WTC11 (cell line): ENCODE measurements at regions not wholly inside any gene's neighbourhood (a gene's known extent, or its start where the extent isn't known, plus 50 kb on each side); places are given as distances from the start of the nearest gene placed in this dataset.

Experiments
- ATAC-seq: fragments of 200-7000 bp; cut with Tn5 transposase; 2 replicates; pipeline ENCODE4 v1.10.0; 2021; ENCODE audit warnings: mild to moderate bottlenecking, moderate library complexity
- CTCF ChIA-PET: fragments of 300-600 bp; sonication (Branson Sonifier 250); formaldehyde crosslinking; loops from one replicate; lab custom pipeline; 2021; ENCODE audit warnings: antibody characterized with exemption; lab: Charles Lee
- POLR2A ChIA-PET: fragments of 350-600 bp; sonication (Branson Sonifier 250); formaldehyde crosslinking; loops from one replicate; lab custom pipeline; 2021; ENCODE audit warnings: antibody characterized with exemption; lab: Charles Lee
- DNase-seq: peaks from one replicate; pipeline ENCODE4 v3.0.0; 2021; ENCODE audit warnings: low spot score
- H3K27ac Mint-ChIP-seq: 2 replicates; pipeline ENCODE4 v1.8.0; 2021; ENCODE audit warnings: mixed read lengths
- H3K27me3 Mint-ChIP-seq: 2 replicates; pipeline ENCODE4 v1.8.0; 2021; ENCODE audit warnings: low read depth, mild to moderate bottlenecking, moderate library complexity, mixed read lengths
- H3K36me3 Mint-ChIP-seq: 2 replicates; pipeline ENCODE4 v1.8.0; 2021; ENCODE audit warnings: mixed read lengths
- H3K4me1 Mint-ChIP-seq: 2 replicates; pipeline ENCODE4 v1.8.0; 2022; ENCODE audit warnings: mixed read lengths
- H3K4me3 Mint-ChIP-seq: 2 replicates; pipeline ENCODE4 v1.8.0; 2021; ENCODE audit warnings: mild to moderate bottlenecking, moderate library complexity, mixed read lengths
- H3K9me3 Mint-ChIP-seq: 2 replicates; pipeline ENCODE4 v1.8.0; 2021; ENCODE audit warnings: mixed read lengths
- EMX1 ChIP-seq: fragments of 250-450 bp; sonication (Bioruptor Pico); IDR thresholded peaks from 2 replicates; pipeline ENCODE4 v1.8.0; 2021; ENCODE audit warnings: mild to moderate bottlenecking
- ETV6 ChIP-seq: sonication (generic); formaldehyde crosslinking; IDR thresholded peaks from 2 replicates; pipeline ENCODE4 v1.8.1; 2022; ENCODE audit warnings: mild to moderate bottlenecking, missing genetic modification reagents
- KAT7 ChIP-seq: sonication (generic); formaldehyde crosslinking; IDR thresholded peaks from 2 replicates; pipeline ENCODE4 v1.8.1; 2023; ENCODE audit warnings: missing genetic modification reagents, mild to moderate bottlenecking, borderline replicate concordance
- NFATC4 ChIP-seq: fragments of 250-450 bp; sonication (Bioruptor Pico); IDR thresholded peaks from 2 replicates; pipeline ENCODE4 v1.9.0; 2021; ENCODE audit warnings: mild to moderate bottlenecking
- NFYB ChIP-seq: sonication (generic); formaldehyde crosslinking; conservative IDR thresholded peaks from 2 replicates; pipeline ENCODE4 v1.8.0; 2022; ENCODE audit warnings: low read depth, missing genetic modification reagents
- NR1H2 ChIP-seq: sonication (generic); formaldehyde crosslinking; IDR thresholded peaks from 2 replicates; pipeline ENCODE4 v1.9.0; 2021; ENCODE audit warnings: mild to moderate bottlenecking, moderate library complexity, missing genetic modification reagents
- PRRX2 ChIP-seq: fragments of 250-450 bp; sonication (Bioruptor Pico); IDR thresholded peaks from 2 replicates; pipeline ENCODE4 v1.8.0; 2021; ENCODE audit warnings: mild to moderate bottlenecking
- TEAD4 ChIP-seq: sonication (generic); formaldehyde crosslinking; IDR thresholded peaks from 2 replicates; pipeline ENCODE4 v1.8.0; 2022; ENCODE audit warnings: mild to moderate bottlenecking, missing genetic modification reagents
- TP53 ChIP-seq: sonication (generic); formaldehyde crosslinking; IDR thresholded peaks from 2 replicates; pipeline ENCODE4 v1.8.1; 2023; ENCODE audit warnings: mild to moderate bottlenecking, missing genetic modification reagents
- TF ChIP-seq, protein P1 (sequence below): fragments of 250-450 bp; sonication (Bioruptor Pico); IDR thresholded peaks from 2 replicates; pipeline ENCODE4 v1.9.0; 2021; ENCODE audit warnings: mild to moderate bottlenecking
- TF ChIP-seq, protein P2 (sequence below): sonication (generic); formaldehyde crosslinking; IDR thresholded peaks from 2 replicates; pipeline ENCODE4 v1.8.0; 2023; ENCODE audit warnings: mild to moderate bottlenecking, missing genetic modification reagents
- TF ChIP-seq, protein P3 (sequence below): sonication (generic); formaldehyde crosslinking; IDR thresholded peaks from 2 replicates; pipeline ENCODE4 v1.8.0; 2022; ENCODE audit warnings: mild to moderate bottlenecking, missing genetic modification reagents
- TF ChIP-seq, protein P4 (sequence below): fragments of 250-450 bp; sonication (Bioruptor Pico); IDR thresholded peaks from 2 replicates; pipeline ENCODE4 v1.9.0; 2021; ENCODE audit warnings: mild to moderate bottlenecking
- TF ChIP-seq, protein P5 (sequence below): sonication (generic); formaldehyde crosslinking; IDR thresholded peaks from 2 replicates; pipeline ENCODE4 v1.8.1; 2022; ENCODE audit warnings: mild to moderate bottlenecking, moderate library complexity, missing genetic modification reagents
- TF ChIP-seq, protein P6 (sequence below): fragments of 250-450 bp; sonication (Bioruptor Pico); IDR thresholded peaks from 2 replicates; pipeline ENCODE4 v1.9.0; 2021; ENCODE audit warnings: mild to moderate bottlenecking, borderline replicate concordance
- TF ChIP-seq, protein P7 (sequence below): sonication (generic); formaldehyde crosslinking; IDR thresholded peaks from 2 replicates; pipeline ENCODE4 v1.8.1; 2022; ENCODE audit warnings: missing genetic modification reagents, borderline replicate concordance
- TF ChIP-seq, protein P8 (sequence below): sonication (generic); formaldehyde crosslinking; IDR thresholded peaks from 2 replicates; pipeline ENCODE4 v1.8.0; 2022; ENCODE audit warnings: mild to moderate bottlenecking, missing genetic modification reagents
- TF ChIP-seq, protein P9 (sequence below): sonication (generic); formaldehyde crosslinking; IDR thresholded peaks from 2 replicates; pipeline ENCODE4 v1.8.1; 2023; ENCODE audit warnings: mild to moderate bottlenecking, missing genetic modification reagents, borderline replicate concordance

DNA sequence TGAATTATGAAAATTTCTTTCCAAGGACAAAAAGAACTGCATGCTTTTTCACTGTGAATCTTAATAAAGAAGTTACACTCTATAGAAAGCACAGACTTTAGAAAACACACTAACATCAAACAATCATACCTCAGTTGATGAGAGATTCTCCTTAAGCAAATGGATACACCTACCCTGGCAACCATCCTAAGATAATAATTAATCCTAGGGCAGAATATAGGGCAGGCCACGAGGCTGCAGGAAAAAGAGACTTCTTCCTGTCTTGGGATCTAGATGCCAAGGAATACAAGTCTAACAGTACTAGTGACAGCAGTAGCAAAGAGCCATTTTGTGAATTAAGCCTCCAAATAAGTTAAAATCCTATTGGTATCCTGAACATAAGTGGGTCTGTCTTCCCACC lies 395.4 kb downstream of the EFNA5 start:
- peaks cover 22% of the 10 kb centered on the region for H3K4me1 Mint-ChIP-seq
- no peaks in the 10 kb centered on the region for H3K27me3 Mint-ChIP-seq
- POLR2A ChIA-PET, result no interaction called here
- TF ChIP-seq, protein P1, sequence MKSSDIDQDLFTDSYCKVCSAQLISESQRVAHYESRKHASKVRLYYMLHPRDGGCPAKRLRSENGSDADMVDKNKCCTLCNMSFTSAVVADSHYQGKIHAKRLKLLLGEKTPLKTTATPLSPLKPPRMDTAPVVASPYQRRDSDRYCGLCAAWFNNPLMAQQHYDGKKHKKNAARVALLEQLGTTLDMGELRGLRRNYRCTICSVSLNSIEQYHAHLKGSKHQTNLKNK, result no peak
- TF ChIP-seq, protein P2, sequence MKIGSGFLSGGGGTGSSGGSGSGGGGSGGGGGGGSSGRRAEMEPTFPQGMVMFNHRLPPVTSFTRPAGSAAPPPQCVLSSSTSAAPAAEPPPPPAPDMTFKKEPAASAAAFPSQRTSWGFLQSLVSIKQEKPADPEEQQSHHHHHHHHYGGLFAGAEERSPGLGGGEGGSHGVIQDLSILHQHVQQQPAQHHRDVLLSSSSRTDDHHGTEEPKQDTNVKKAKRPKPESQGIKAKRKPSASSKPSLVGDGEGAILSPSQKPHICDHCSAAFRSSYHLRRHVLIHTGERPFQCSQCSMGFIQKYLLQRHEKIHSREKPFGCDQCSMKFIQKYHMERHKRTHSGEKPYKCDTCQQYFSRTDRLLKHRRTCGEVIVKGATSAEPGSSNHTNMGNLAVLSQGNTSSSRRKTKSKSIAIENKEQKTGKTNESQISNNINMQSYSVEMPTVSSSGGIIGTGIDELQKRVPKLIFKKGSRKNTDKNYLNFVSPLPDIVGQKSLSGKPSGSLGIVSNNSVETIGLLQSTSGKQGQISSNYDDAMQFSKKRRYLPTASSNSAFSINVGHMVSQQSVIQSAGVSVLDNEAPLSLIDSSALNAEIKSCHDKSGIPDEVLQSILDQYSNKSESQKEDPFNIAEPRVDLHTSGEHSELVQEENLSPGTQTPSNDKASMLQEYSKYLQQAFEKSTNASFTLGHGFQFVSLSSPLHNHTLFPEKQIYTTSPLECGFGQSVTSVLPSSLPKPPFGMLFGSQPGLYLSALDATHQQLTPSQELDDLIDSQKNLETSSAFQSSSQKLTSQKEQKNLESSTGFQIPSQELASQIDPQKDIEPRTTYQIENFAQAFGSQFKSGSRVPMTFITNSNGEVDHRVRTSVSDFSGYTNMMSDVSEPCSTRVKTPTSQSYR, result no peak
- TF ChIP-seq NFYB (CRISPR knock-in tag), result no peak
- TF ChIP-seq TP53 (CRISPR knock-in tag), result no peak
- no peak for TF ChIP-seq NR1H2 (CRISPR knock-in tag)
- TF ChIP-seq, protein P3, sequence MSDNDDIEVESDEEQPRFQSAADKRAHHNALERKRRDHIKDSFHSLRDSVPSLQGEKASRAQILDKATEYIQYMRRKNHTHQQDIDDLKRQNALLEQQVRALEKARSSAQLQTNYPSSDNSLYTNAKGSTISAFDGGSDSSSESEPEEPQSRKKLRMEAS, result no peak
- TF ChIP-seq, protein P4, sequence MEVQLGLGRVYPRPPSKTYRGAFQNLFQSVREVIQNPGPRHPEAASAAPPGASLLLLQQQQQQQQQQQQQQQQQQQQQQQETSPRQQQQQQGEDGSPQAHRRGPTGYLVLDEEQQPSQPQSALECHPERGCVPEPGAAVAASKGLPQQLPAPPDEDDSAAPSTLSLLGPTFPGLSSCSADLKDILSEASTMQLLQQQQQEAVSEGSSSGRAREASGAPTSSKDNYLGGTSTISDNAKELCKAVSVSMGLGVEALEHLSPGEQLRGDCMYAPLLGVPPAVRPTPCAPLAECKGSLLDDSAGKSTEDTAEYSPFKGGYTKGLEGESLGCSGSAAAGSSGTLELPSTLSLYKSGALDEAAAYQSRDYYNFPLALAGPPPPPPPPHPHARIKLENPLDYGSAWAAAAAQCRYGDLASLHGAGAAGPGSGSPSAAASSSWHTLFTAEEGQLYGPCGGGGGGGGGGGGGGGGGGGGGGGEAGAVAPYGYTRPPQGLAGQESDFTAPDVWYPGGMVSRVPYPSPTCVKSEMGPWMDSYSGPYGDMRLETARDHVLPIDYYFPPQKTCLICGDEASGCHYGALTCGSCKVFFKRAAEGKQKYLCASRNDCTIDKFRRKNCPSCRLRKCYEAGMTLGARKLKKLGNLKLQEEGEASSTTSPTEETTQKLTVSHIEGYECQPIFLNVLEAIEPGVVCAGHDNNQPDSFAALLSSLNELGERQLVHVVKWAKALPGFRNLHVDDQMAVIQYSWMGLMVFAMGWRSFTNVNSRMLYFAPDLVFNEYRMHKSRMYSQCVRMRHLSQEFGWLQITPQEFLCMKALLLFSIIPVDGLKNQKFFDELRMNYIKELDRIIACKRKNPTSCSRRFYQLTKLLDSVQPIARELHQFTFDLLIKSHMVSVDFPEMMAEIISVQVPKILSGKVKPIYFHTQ (CRISPR knock-in tag), result no peak
- TF ChIP-seq, protein P5, sequence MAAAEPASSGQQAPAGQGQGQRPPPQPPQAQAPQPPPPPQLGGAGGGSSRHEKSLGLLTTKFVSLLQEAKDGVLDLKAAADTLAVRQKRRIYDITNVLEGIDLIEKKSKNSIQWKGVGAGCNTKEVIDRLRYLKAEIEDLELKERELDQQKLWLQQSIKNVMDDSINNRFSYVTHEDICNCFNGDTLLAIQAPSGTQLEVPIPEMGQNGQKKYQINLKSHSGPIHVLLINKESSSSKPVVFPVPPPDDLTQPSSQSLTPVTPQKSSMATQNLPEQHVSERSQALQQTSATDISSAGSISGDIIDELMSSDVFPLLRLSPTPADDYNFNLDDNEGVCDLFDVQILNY (CRISPR knock-in tag), result no peak
- no peak for TF ChIP-seq NFATC4 (CRISPR knock-in tag)
- TF ChIP-seq, protein P6, sequence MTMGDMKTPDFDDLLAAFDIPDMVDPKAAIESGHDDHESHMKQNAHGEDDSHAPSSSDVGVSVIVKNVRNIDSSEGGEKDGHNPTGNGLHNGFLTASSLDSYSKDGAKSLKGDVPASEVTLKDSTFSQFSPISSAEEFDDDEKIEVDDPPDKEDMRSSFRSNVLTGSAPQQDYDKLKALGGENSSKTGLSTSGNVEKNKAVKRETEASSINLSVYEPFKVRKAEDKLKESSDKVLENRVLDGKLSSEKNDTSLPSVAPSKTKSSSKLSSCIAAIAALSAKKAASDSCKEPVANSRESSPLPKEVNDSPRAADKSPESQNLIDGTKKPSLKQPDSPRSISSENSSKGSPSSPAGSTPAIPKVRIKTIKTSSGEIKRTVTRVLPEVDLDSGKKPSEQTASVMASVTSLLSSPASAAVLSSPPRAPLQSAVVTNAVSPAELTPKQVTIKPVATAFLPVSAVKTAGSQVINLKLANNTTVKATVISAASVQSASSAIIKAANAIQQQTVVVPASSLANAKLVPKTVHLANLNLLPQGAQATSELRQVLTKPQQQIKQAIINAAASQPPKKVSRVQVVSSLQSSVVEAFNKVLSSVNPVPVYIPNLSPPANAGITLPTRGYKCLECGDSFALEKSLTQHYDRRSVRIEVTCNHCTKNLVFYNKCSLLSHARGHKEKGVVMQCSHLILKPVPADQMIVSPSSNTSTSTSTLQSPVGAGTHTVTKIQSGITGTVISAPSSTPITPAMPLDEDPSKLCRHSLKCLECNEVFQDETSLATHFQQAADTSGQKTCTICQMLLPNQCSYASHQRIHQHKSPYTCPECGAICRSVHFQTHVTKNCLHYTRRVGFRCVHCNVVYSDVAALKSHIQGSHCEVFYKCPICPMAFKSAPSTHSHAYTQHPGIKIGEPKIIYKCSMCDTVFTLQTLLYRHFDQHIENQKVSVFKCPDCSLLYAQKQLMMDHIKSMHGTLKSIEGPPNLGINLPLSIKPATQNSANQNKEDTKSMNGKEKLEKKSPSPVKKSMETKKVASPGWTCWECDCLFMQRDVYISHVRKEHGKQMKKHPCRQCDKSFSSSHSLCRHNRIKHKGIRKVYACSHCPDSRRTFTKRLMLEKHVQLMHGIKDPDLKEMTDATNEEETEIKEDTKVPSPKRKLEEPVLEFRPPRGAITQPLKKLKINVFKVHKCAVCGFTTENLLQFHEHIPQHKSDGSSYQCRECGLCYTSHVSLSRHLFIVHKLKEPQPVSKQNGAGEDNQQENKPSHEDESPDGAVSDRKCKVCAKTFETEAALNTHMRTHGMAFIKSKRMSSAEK (CRISPR knock-in tag), result no peak
- ATAC-seq, result no peak
- no peaks in the 10 kb centered on the region for H3K36me3 Mint-ChIP-seq
- H3K4me3 Mint-ChIP-seq, result no peak overlapping the region
- H3K27ac Mint-ChIP-seq, result no peak overlapping the region
- H3K9me3 Mint-ChIP-seq, result no peaks in the 10 kb centered on the region
- CTCF ChIA-PET, result no interaction called here
- DNase-seq, result no peak

DNA sequence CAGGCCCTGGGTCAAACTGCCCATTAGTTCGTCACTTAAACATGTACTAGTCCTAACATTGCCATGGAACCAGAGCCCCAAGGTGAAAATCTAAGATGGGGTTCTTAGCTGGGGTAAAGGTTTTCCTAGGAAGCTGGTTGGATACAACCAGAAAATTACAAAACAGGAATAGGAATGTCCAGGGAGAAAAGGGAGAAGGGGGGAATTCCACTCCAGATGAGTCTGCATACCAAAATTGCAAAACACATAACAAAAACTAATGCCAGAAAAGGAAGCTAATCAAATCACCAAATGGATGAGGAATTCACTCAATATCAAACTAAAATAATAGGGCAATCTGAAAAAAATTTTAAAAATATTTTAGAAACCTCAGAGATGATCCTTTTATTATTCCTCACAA lies 396.2 kb downstream of the EFNA5 start:
- H3K9me3 Mint-ChIP-seq, result no peaks in the 10 kb centered on the region
- no peak overlapping the region for H3K4me3 Mint-ChIP-seq
- ATAC-seq (no peak), DNase-seq (no peak)
- no peak overlapping the region for H3K27ac Mint-ChIP-seq
- H3K4me1 Mint-ChIP-seq, result peaks cover 22% of the 10 kb centered on the region
- POLR2A ChIA-PET, result no interaction called here
- no peaks in the 10 kb centered on the region for H3K27me3 Mint-ChIP-seq
- H3K36me3 Mint-ChIP-seq, result no peaks in the 10 kb centered on the region
- CTCF ChIA-PET, result no interaction called here
- TF ChIP-seq, protein P7, sequence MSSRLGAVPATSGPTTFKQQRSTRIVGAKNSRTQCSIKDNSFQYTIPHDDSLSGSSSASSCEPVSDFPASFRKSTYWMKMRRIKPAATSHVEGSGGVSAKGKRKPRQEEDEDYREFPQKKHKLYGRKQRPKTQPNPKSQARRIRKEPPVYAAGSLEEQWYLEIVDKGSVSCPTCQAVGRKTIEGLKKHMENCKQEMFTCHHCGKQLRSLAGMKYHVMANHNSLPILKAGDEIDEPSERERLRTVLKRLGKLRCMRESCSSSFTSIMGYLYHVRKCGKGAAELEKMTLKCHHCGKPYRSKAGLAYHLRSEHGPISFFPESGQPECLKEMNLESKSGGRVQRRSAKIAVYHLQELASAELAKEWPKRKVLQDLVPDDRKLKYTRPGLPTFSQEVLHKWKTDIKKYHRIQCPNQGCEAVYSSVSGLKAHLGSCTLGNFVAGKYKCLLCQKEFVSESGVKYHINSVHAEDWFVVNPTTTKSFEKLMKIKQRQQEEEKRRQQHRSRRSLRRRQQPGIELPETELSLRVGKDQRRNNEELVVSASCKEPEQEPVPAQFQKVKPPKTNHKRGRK (CRISPR knock-in tag), result no peak
- TF ChIP-seq EMX1, result no peak
- TF ChIP-seq, protein P8, sequence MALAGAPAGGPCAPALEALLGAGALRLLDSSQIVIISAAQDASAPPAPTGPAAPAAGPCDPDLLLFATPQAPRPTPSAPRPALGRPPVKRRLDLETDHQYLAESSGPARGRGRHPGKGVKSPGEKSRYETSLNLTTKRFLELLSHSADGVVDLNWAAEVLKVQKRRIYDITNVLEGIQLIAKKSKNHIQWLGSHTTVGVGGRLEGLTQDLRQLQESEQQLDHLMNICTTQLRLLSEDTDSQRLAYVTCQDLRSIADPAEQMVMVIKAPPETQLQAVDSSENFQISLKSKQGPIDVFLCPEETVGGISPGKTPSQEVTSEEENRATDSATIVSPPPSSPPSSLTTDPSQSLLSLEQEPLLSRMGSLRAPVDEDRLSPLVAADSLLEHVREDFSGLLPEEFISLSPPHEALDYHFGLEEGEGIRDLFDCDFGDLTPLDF (CRISPR knock-in tag), result no peak
- no peak for TF ChIP-seq KAT7 (CRISPR knock-in tag)
- no peak for TF ChIP-seq ETV6
- TF ChIP-seq, protein P9, sequence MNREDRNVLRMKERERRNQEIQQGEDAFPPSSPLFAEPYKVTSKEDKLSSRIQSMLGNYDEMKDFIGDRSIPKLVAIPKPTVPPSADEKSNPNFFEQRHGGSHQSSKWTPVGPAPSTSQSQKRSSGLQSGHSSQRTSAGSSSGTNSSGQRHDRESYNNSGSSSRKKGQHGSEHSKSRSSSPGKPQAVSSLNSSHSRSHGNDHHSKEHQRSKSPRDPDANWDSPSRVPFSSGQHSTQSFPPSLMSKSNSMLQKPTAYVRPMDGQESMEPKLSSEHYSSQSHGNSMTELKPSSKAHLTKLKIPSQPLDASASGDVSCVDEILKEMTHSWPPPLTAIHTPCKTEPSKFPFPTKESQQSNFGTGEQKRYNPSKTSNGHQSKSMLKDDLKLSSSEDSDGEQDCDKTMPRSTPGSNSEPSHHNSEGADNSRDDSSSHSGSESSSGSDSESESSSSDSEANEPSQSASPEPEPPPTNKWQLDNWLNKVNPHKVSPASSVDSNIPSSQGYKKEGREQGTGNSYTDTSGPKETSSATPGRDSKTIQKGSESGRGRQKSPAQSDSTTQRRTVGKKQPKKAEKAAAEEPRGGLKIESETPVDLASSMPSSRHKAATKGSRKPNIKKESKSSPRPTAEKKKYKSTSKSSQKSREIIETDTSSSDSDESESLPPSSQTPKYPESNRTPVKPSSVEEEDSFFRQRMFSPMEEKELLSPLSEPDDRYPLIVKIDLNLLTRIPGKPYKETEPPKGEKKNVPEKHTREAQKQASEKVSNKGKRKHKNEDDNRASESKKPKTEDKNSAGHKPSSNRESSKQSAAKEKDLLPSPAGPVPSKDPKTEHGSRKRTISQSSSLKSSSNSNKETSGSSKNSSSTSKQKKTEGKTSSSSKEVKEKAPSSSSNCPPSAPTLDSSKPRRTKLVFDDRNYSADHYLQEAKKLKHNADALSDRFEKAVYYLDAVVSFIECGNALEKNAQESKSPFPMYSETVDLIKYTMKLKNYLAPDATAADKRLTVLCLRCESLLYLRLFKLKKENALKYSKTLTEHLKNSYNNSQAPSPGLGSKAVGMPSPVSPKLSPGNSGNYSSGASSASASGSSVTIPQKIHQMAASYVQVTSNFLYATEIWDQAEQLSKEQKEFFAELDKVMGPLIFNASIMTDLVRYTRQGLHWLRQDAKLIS (CRISPR knock-in tag), result no peak
- TF ChIP-seq TEAD4, result no peak
- TF ChIP-seq PRRX2 (CRISPR knock-in tag), result no peak
